ENCODE measurements at regions not wholly inside any gene's neighbourhood (a gene's known extent, or its start where the extent isn't known, plus 50 kb on each side); places are given as distances from the start of the nearest gene placed in this dataset.
A peak's percentile ranks its signal among the peaks of the same experiment; 100 is the strongest.

- Histone ChIP-seq H3K9me3 (peaks cover 0 to 6% (median 0%) of the 10 kb centered on the region in 4 donors), H3K27me3 (no peaks in the 10 kb centered on the region), H3K4me1 (peaks cover 0 to 12% (median 0%) of the 10 kb centered on the region in 4 donors), H3K36me3 (no peaks in the 10 kb centered on the region), H3K27ac (no peak overlapping the region), H3K4me3 (no peak overlapping the region)
- intact Hi-C loops (cut with DNase I; ENCODE audit: low total_unique reads): no loop called here
- no peak for DNase-seq
- TF ChIP-seq CTCF (IDR thresholded peaks at IDR 0.05): no peak
- no peak for TF ChIP-seq POLR2AphosphoS5 (IDR thresholded peaks at IDR 0.05)
- TF ChIP-seq EP300 (IDR thresholded peaks at IDR 0.05): no peak
- TF ChIP-seq POLR2A (IDR thresholded peaks at IDR 0.05): no peak
- 59 to 82% (median 63%) methylated on average over 3 of the region's 3 CpGs for WGBS, 5 donors
Observed at GRCh38 chr21:28761674-28762356, 230.9 kb downstream of the LTN1 start.

DNA sequence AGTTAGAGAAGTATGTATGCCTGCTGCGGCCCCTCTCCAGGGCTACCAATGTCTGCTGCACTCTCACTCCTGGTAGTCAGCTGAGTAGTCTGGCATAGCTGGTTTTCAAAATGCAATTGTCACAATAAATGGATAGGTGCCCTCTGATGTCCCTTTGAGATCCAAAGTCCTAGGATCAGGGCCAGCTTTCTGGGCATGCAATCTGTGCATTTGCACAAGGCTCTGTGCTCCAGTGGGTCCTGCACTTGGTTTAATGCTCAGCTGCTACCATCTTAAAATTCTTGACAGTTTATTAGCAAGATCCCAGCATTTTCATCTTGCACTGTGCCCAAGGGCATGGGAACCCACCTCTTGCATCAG is 233.8 kb downstream of the LTN1 start:
- H3K4me1 ChIP-seq: peaks cover 0 to 14% (median 3%) of the 10 kb centered on the region in 4 donors
- TF ChIP-seq POLR2AphosphoS5 (IDR thresholded peaks at IDR 0.05) (no peak), EP300 (IDR thresholded peaks at IDR 0.05) (no peak), POLR2A (IDR thresholded peaks at IDR 0.05) (no peak), CTCF (IDR thresholded peaks at IDR 0.05) (no peak)
- no peaks in the 10 kb centered on the region for H3K36me3 ChIP-seq
- H3K27me3 ChIP-seq: no peaks in the 10 kb centered on the region
- no peak overlapping the region for H3K4me3 ChIP-seq
- DNase-seq: no peak
- 31 to 97% (median 77%) methylated on average over 1 of the region's 1 CpG for WGBS, 5 donors
- H3K9me3 ChIP-seq: no peaks in the 10 kb centered on the region
- no peak overlapping the region for H3K27ac ChIP-seq
- intact Hi-C loops (cut with DNase I; ENCODE audit: low total_unique reads): no loop called here

DNA sequence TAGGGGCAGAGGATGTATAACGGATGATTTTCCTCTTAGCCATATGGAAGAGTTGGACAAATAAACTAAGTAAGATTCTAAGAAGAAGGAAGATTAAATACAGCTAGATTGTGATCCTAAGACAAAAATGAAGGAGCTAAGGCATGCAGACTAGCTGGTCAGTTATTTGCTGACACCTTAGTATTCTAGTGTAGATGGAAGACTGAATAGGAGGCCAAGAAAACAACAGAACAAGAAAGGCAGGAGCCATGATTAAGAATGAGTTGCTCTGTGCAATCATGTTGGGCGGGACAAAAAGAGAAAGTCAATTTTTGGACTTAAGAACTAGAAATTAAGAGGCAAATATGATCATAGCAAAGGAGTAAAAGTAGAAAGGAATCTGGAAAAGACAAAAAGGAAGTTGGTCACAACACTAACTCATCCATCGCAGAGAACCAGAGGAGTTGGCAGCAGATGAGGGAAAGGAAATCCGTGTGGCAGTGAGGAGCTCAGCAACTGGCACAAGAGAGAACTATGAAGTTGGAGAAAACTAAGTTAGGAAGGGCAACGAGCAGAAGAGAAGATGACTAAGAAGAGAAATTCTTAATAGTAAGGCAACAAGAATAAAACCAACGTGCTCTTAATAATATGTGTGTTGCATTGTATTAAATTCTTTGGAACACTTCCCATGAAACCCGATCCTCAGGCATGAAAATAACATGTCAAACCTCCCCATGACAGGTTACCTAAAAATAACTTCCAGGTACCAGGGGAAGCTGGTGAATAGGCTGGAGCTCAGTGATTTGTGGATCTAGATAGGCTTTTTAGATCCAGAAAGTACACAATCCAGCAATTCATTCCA is 234.4 kb downstream of the LTN1 start:
- no peak overlapping the region for H3K27ac ChIP-seq
- 63 to 83% (median 66%) methylated on average over 7 of the region's 7 CpGs for WGBS, 5 donors

DNA sequence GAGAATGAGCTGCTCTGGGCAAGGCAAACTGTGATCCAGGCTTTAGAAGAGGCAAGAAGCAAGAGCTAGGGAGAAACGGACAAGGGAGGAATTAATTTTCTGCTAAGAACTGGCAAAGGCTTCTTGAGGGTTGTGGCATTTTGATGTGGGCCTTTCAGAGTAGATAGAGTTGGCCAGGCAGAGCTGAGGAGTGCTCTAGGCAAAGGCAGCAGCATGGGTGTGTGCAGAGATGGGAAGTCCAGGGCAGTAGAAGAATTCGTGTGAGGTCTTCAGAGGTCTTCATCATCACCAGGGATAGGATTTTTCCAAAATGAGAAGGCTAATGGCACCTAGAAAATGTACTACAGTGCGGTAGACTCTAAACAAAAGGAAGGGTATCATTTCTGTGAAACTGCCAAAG is 237.8 kb downstream of the LTN1 start:
- H3K9me3 ChIP-seq: no peaks in the 10 kb centered on the region
- no peaks in the 10 kb centered on the region for H3K36me3 ChIP-seq
- DNase-seq: no peak
- H3K4me1 ChIP-seq: peaks cover 0 to 11% (median 3%) of the 10 kb centered on the region in 4 donors
- H3K4me3 ChIP-seq: no peak overlapping the region
- no peaks in the 10 kb centered on the region for H3K27me3 ChIP-seq
- H3K27ac ChIP-seq: peak overlapping the region; percentile 28 to 78 (median 68)
- WGBS, 5 donors: 54 to 79% (median 73%) methylated on average over 3 of the region's 3 CpGs
- TF ChIP-seq POLR2AphosphoS5 (IDR thresholded peaks at IDR 0.05) (no peak), CTCF (IDR thresholded peaks at IDR 0.05) (no peak), POLR2A (IDR thresholded peaks at IDR 0.05) (no peak)
- intact Hi-C loops (cut with DNase I; ENCODE audit: low total_unique reads): no loop called here

More for the DNA sequence above, 234.4 kb downstream of the LTN1 start:
- Histone ChIP-seq H3K4me3 (no peak overlapping the region), H3K4me1 (peaks cover 0 to 11% (median 3%) of the 10 kb centered on the region in 4 donors), H3K36me3 (no peaks in the 10 kb centered on the region), H3K27me3 (no peaks in the 10 kb centered on the region), H3K9me3 (no peaks in the 10 kb centered on the region)
- DNase-seq: no peak
- TF ChIP-seq CTCF (IDR thresholded peaks at IDR 0.05): no peak
- TF ChIP-seq EP300 (IDR thresholded peaks at IDR 0.05): no peak
- intact Hi-C loops (cut with DNase I; ENCODE audit: low total_unique reads): no loop called here
